ENCODE measurements at regions not wholly inside any gene's neighbourhood (a gene's known extent, or its start where the extent isn't known, plus 50 kb on each side); places are given as distances from the start of the nearest gene placed in this dataset.
A peak's percentile ranks its signal among the peaks of the same experiment; 100 is the strongest.

GRCh38 chr3:127458696-127459604 is 131.6 kb downstream of the TPRA1 start:
- peaks cover 6 to 26% (median 21%) of the 10 kb centered on the region in 9 donors for H3K4me1 ChIP-seq
- peaks cover 15 to 57% (median 52%) of the 10 kb centered on the region in 7 donors for H3K27me3 ChIP-seq
- ATAC-seq (no peak), DNase-seq (no peak)
- H3K36me3 ChIP-seq: no peaks in the 10 kb centered on the region
- TF ChIP-seq CTCF (IDR thresholded peaks at IDR 0.05): no peak
- 23% methylated on average over 20 of the region's 20 CpGs for WGBS, 2 donors
- intact Hi-C loops (cut with DNase I): loop anchor here (5.0 to 10.0 kb wide), 10 partner anchors 88 to 934 kb away; partner anchors contain the start of genes CHST13 (in 4 of the 10) and PLXNA1 (in 3 of the 10)
- no peak overlapping the region for H3K4me3 ChIP-seq
- no peak overlapping the region for H3K27ac ChIP-seq
- no peaks in the 10 kb centered on the region for H3K9me3 ChIP-seq

- WGBS, 2 donors: 59 to 65% methylated on average over 6 of the region's 6 CpGs
- intact Hi-C loops (cut with DNase I): loop anchor here (5.0 to 10.0 kb wide), 10 partner anchors 90 to 933 kb away; partner anchors contain the start of genes CHST13 (in 4 of the 10) and PLXNA1 (in 3 of the 10)
- peaks cover 6 to 26% (median 21%) of the 10 kb centered on the region in 9 donors for H3K4me1 ChIP-seq
- H3K36me3 ChIP-seq: no peaks in the 10 kb centered on the region
- no peaks in the 10 kb centered on the region for H3K9me3 ChIP-seq
- DNase-seq (no peak), ATAC-seq (no peak)
- H3K27ac ChIP-seq: no peak overlapping the region
- TF ChIP-seq CTCF (IDR thresholded peaks at IDR 0.05): no peak
- peaks cover 15 to 70% (median 63%) of the 10 kb centered on the region in 7 donors for H3K27me3 ChIP-seq
- no peak overlapping the region for H3K4me3 ChIP-seq
These were observed 132.9 kb downstream of the TPRA1 start for GRCh38 chr3:127457546-127458145.

GRCh38 chr3:127457094-127457475 is 133.4 kb downstream of the TPRA1 start:
- DNase-seq (peak in 1 of 2 donors; percentile 19), ATAC-seq (peak in 4 of 8 donors; percentile 4 to 50 (median 30))
- peaks cover 15 to 75% (median 67%) of the 10 kb centered on the region in 7 donors for H3K27me3 ChIP-seq
- H3K36me3 ChIP-seq: no peaks in the 10 kb centered on the region
- H3K4me3 ChIP-seq: peak overlapping the region in 1 of 10 donors; percentile 12
- H3K4me1 ChIP-seq: peaks cover 6 to 26% (median 21%) of the 10 kb centered on the region in 9 donors
- no peak overlapping the region for H3K27ac ChIP-seq
- no peaks in the 10 kb centered on the region for H3K9me3 ChIP-seq
- intact Hi-C loops (cut with DNase I): loop anchor here (5.0 to 10.0 kb wide), 10 partner anchors 90 to 932 kb away; partner anchors contain the start of genes CHST13 (in 4 of the 10) and PLXNA1 (in 3 of the 10)
- TF ChIP-seq CTCF (IDR thresholded peaks at IDR 0.05): no peak
- WGBS, 2 donors: 1 to 2% methylated on average over 27 of the region's 27 CpGs

- DNase-seq: no peak
- no peaks in the 10 kb centered on the region for H3K36me3 ChIP-seq
- intact Hi-C loops (cut with DNase I): loop anchor here (5.0 to 10.0 kb wide), 10 partner anchors 91 to 932 kb away; partner anchors contain the start of genes CHST13 (in 4 of the 10) and PLXNA1 (in 3 of the 10)
- H3K27ac ChIP-seq: no peak overlapping the region
- TF ChIP-seq CTCF (IDR thresholded peaks at IDR 0.05): no peak
- H3K9me3 ChIP-seq: no peaks in the 10 kb centered on the region
- H3K27me3 ChIP-seq: peaks cover 15 to 76% (median 68%) of the 10 kb centered on the region in 7 donors
- peak in 6 of 8 donors; percentile 12 to 61 (median 28) for ATAC-seq
- WGBS, 2 donors: 3 to 6% methylated on average over 24 of the region's 24 CpGs
- H3K4me1 ChIP-seq: peaks cover 6 to 26% (median 21%) of the 10 kb centered on the region in 9 donors
- H3K4me3 ChIP-seq: peak overlapping the region in 1 of 10 donors; percentile 12
These were observed 134.0 kb downstream of the TPRA1 start for GRCh38 chr3:127456471-127457093.
